GM18508 (cell line): ENCODE measurements at regions not wholly inside any gene's neighbourhood (a gene's known extent, or its start where the extent isn't known, plus 50 kb on each side); places are given as distances from the start of the nearest gene placed in this dataset.

Experiments
- ATAC-seq: cut with Tn5 transposase; IDR thresholded peaks from one replicate; pipeline ENCODE4 v1.9.1; 2021; ENCODE audit warnings: moderate number of reproducible peaks; ENCODE audit not compliant: insufficient read depth, unreplicated experiment

DNA sequence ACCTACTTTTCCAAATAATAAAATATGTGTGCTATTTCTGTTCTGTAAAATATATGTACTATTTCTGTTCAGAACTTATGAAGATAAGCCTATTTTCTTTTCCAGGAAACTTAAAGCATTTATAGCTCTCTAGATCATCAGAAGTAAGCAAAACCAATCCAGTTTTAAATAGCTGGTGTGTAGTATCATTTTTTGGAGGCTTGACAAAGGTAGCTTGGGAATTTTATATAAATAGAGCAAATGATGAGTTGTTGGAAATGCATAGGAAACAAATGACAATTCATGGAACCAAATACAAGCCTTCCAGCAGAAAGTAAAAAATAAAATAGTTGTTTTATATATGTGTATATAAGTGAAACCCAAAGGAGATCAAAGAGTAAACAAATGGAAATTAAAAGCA is 1038.1 kb upstream of the ARRDC3 start:
- ATAC-seq = no peak

DNA sequence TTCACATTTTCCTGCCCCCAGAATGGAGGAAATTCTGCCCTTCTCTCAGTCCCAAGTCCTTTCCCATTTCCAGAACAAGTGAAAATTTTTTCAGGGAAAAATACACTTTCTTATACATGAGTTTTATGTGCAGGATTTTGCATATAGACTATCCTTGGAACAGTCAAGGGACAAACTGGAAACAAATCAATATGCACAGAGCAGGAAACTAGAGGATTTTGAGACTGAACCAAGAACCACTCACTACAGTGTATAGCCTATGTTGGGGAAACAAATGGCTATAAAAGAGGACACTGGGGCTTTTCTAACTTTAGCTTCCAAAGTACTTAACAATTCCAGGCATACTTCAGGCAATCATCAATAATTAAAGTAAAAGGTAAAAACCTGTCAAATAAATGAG is 1036.1 kb upstream of the ARRDC3 start:
- ATAC-seq = no peak

DNA sequence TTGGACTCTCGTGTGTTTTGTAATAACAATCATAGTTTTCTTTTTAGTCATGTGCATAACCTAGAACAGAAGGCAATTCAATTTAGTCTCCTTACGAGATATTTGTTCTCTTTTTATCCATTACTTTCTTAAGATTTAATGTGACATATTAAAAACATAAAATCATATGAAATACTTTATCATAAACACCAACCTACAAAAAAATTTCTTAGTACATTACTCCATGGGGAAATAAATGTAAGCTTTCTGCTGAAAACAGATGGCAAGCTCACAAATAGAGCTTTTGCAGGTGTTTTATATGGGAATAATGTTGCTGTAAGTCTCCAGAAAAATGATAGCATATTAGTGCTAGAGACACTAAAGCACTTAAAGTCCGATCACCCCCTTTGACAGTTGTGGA is 1035.2 kb upstream of the ARRDC3 start:
- no peak for ATAC-seq

DNA sequence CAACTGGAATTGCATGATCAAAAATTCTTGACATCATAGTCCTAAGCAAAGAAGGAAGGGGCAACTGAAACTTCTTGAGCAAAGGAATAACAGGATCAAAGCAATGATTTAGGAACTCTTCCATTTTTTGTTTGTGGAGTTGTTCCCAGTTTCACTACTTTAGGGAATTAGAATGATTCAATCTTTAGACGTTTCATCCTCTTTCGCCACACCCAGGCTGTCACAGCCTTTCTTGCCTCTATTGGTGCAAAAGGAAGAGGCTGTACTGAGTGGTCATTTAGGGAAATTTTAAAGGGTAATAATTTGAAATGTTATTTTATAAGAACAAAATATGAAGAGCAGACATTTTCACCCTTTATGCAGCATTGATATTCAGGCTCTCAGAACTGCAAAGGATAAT is 1026.0 kb upstream of the ARRDC3 start:
- no peak for ATAC-seq

GRCh38 chr5:92402956-92403702 is 1020.0 kb upstream of the ARRDC3 start:
- ATAC-seq = no peak

- ATAC-seq = no peak
Measured at GRCh38 chr5:92402045-92402444, 1018.9 kb upstream of the ARRDC3 start.

GRCh38 chr5:92401492-92401891 is 1018.4 kb upstream of the ARRDC3 start:
- no peak for ATAC-seq

- no peak for ATAC-seq
Measured at GRCh38 chr5:92394936-92395335, 1011.8 kb upstream of the ARRDC3 start.

- no peak for ATAC-seq
Measured at GRCh38 chr5:92390657-92391056, 1007.5 kb upstream of the ARRDC3 start.

DNA sequence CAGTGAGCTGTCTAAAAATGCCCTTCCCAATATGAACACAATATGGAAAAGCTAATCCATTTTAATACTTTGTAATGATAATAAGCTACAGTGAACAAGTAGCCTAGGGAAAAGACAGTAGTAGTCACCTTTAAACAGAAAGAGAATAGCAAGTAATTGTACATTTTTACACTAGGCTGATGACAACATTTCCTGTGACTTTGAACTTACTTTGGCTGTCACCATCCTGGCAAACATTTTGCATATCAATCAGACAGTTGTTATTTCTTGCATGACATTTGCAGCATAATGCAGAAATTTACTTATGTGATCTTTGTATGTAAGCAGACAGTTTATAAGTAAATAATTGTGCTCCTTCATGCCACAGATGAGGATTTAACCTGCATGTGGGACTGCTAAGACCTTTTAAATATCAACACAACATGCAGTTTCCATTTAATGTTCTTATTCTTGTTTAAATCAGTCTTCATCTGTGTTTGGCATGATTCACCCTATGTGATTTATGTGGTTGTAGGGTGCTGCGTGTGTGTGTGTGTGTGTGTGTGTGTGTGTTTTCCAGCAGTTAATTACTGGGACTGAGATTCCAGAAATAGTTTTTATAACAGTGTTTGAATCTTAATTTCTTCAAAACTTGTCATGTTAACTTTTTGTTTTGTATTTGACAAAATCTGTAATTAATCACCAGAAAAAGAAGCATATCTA is 997.1 kb upstream of the ARRDC3 start:
- ATAC-seq = no peak

DNA sequence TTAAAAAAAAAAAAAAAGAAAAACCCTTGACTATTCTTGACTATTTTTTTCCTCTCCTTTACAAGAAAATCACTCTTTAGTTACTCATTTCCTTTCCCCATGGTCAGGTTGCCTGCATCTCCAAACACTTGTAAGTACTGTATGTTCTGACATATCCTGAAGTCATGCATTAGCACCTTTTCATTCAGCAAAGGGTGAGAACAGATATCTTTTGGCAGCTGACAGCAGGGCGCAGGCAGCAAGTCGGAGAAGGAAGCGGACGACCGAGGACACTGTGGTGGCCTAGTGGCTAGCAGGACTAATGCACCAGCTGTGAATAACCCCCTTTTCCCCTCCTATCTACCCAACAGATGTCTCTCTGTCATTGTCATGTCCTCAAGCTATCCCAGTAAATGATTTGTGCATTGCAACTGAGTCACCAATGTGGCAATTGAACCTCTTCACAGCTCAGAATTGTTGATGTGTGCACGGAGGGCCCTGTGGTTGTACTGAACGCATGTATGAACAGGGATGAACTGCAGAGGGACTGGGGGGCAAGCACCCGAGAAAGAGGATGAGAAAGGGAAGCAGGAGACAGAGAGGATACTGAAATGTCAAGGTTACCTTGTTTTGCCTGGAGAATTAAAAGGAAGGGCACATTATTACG is 996.0 kb upstream of the ARRDC3 start:
- no peak for ATAC-seq

- ATAC-seq = no peak
Measured at GRCh38 chr5:92374859-92375258, 991.7 kb upstream of the ARRDC3 start.

DNA sequence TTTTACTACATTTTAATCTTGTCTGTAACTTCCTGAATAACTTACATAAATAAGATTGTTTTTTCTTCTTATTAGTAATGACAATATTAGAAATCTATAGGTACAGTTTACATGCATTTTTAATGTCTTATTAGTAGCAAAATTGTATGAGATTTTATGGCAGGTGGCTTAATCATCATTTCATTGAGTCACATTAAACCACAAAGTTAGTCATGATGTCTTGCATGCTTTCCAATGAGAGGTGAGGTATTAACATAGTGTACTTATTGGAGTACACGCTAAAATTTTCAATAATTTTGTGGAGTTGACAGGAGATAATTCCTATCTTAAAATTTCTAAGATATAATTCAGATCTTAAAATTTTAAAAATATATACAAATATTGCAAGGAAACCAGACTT is 989.6 kb upstream of the ARRDC3 start:
- ATAC-seq = no peak

DNA sequence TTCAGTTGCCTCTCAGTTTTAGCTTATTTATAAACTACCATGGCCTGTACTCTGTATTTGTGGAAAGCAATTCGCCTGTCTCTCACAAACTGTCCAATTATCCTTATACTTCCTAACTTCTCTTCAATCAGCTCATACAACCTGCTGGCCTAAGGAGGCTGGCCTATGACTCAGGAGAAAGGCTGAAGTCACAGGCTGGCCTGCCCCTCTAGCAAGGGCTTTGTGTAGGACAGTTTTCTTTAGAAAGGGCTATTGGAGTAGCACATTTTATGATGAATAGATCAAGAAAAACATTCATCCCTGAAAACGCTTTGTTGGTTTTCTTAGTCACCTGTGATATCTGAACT is 988.7 kb upstream of the ARRDC3 start:
- no peak for ATAC-seq

DNA sequence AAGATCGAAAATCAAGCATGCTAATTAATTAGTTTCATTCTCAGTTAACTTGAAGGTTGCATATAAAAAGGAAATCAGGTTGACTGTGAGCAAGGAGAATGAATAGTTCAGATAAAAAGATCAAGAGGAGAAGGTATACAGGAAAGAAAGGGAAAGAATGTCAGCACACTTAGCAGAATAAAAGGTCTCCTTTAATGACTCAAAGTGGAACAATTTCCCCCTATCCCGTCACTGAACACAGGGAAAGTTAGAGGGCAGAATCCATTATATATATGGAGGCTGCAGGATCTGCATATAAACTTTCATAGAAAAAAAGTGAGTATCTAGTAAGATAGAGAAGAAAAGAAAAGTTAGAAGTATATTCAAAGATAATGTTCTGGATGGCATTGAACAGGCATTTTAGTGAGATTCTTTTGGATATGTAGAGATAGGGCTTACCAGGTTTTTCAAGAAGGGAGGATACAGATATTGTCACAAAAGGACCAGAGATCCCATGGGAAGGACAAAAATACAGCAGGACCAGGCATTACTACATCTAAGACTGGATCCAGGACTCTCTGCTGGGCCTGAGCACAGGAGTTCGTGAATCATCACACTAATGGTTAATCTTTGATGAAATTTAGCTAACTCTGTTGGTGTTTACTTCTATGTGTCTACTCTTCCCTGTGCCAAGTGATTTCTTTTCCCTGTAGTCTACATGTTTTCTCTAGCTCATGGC is 988.2 kb upstream of the ARRDC3 start:
- no peak for ATAC-seq

DNA sequence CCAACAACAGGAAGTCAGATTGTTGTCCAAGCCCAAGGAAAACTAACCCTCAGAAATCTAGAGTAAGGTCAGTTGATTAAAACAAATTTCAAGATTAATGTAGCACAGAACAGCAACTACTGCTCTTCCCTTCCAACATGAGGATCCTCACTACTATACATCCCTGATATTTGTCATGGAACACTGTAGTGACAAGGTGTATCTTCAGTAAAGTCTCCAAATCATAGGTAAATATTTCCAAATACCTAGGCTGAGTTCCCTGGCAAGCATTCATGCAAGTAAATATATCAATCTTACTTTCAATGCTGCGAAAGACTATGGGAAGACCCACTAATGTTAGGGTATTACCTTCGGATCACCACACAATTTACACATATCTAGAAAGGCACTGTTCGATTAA is 986.9 kb upstream of the ARRDC3 start:
- ATAC-seq = no peak

- no peak for ATAC-seq
Measured at GRCh38 chr5:92369587-92369986, 986.5 kb upstream of the ARRDC3 start.

DNA sequence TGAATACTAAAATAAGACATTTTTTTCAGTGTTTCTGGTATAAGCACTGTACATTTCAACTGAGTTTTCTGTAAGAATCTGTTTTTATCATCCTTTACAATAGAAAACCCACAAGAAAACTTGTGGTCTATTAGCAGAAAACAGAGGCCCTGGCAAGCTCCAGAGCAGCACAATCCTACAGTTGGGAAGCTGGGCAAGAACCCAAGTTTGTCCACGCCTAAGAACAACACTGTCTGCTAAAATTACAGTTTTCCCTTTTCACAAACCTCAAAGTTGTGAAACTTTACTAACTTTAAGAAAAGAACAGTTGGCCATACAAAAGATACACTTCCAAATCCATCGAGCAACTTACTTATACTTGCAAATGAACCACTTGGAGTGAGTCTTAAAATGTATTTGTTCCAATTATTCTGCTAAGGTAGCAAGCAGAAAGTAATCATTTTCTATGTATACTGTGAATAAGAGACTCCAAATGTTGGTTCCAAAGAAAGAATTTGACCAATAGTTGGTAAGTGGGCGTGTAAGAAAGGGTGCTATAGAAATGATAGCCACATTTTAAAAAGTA is 982.0 kb upstream of the ARRDC3 start:
- ATAC-seq = no peak

GRCh38 chr5:92353107-92354030 is 970.3 kb upstream of the ARRDC3 start:
- ATAC-seq = no peak

DNA sequence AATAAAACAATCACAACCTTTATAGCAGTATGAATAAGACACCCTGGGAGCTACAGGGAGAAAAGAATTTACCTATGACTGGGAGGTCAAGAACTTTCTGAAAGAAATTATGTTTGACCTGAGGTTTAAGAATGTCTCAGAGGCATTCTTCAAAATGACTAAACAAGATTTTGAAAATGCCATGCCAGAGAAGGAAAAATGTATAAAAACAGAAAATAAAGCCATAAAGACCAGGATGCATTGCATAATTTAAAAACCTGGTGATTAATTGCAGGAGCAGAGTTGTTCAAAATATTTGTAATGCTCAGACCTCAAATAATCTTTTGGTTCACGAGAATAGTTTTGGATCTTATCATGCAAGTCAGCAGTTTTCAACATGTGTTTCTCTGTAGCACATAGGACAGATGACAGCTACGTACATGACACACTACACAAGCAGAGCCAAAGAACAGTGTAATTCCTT is 954.7 kb upstream of the ARRDC3 start:
- ATAC-seq = no peak
